B cell (primary cell): ENCODE measurements at regions not wholly inside any gene's neighbourhood (a gene's known extent, or its start where the extent isn't known, plus 50 kb on each side); places are given as distances from the start of the nearest gene placed in this dataset.

Experiments
- ATAC-seq: fragments of 200-7000 bp; cut with Tn5 transposase; one replicate; pipeline ENCODE4 v1.10.0; 2021; ENCODE audit warnings: low read depth, mild to moderate bottlenecking, moderate number of reproducible peaks, moderate library complexity
- CTCF ChIA-PET: fragments of 350-600 bp; sonication (Branson Sonifier 250); formaldehyde crosslinking; loops from one replicate; lab custom pipeline; 2021; ENCODE audit warnings: antibody characterized with exemption, inconsistent platforms; lab: Charles Lee
- POLR2A ChIA-PET: fragments of 350-600 bp; sonication (Branson Sonifier 250); formaldehyde crosslinking; loops from one replicate; lab custom pipeline; 2021; ENCODE audit warnings: antibody characterized with exemption; lab: Charles Lee
- DNase-seq: peaks from one replicate; pipeline ENCODE4 v3.0.0; 2013
- H2AFZ ChIP-seq: 2 replicates; pipeline ENCODE4 v1.6.1; 2012; ENCODE audit warnings: mild to moderate bottlenecking, low read depth, low read length; ENCODE audit not compliant: insufficient read depth, poor library complexity, severe bottlenecking
- H3K27ac ChIP-seq, 2 donors: 1 replicate in 1 of 2; 2 replicates in 1 of 2; pipeline ENCODE4 v1.5.1; 2012 to 2013; ENCODE audit warnings: low read length in 2 of 2, mild to moderate bottlenecking in 2 of 2, moderate library complexity in 1 of 2
- H3K27me3 ChIP-seq, 4 experiments: fragments of 200-600 bp in 1 of 4; sonication (generic) in 1 of 4; replicated peaks in 1 of 4; 1 replicate in 2 of 4; 2 replicates in 2 of 4; pipeline versions ENCODE4 v1.6.1 to v1.7.0; 2013 to 2016; ENCODE audit warnings: low read length in 3 of 4, mild to moderate bottlenecking in 2 of 4, mixed read lengths in 1 of 4, moderate library complexity in 1 of 4; ENCODE audit not compliant: insufficient read depth in 4 of 4, control insufficient read depth in 3 of 4; ENCODE audit errors: control extremely low read depth in 1 of 4
- H3K36me3 ChIP-seq, 2 experiments: replicated peaks in 1 of 2; 1 replicate in 1 of 2; 2 replicates in 1 of 2; pipeline versions ENCODE4 v1.6.1 to v1.7.1; 2013; ENCODE audit warnings: low read length in 1 of 2; ENCODE audit not compliant: insufficient read depth in 2 of 2, control insufficient read depth in 1 of 2; ENCODE audit errors: control extremely low read depth in 1 of 2, extremely low read depth in 1 of 2
- H3K4me1 ChIP-seq, 2 donors: fragments of 200-600 bp in 1 of 2; sonication (generic) in 1 of 2; 1 replicate in 1 of 2; 2 replicates in 1 of 2; pipeline versions ENCODE4 v1.5.1 to v1.6.1; 2013 to 2017; ENCODE audit warnings: low read length in 2 of 2; ENCODE audit not compliant: control insufficient read depth in 2 of 2, insufficient read depth in 2 of 2
- H3K4me2 ChIP-seq: replicated peaks from 2 replicates; pipeline ENCODE3; 2012; ENCODE audit warnings: mild to moderate bottlenecking, low read depth, low read length; ENCODE audit not compliant: poor library complexity, severe bottlenecking
- H3K4me3 ChIP-seq, 5 experiments: fragments of 200-600 bp in 1 of 5; sonication (generic) in 1 of 5; 1 replicate in 3 of 5; 2 replicates in 2 of 5; pipeline versions ENCODE4 v1.5.1 to v1.7.0; 2011 to 2016; ENCODE audit warnings: low read length in 4 of 5, mild to moderate bottlenecking in 4 of 5, low read depth in 2 of 5, control low read depth in 1 of 5, moderate library complexity in 1 of 5; ENCODE audit not compliant: insufficient read depth in 1 of 5; ENCODE audit errors: control extremely low read depth in 1 of 5, extremely low read depth in 1 of 5
- H3K79me2 ChIP-seq: fragments of 200-600 bp; sonication (generic); one replicate; pipeline ENCODE4 v1.6.0; 2016; ENCODE audit warnings: low read length; ENCODE audit not compliant: control insufficient read depth, insufficient read depth
- H3K9ac ChIP-seq: fragments of 200-600 bp; sonication (generic); 2 replicates; pipeline ENCODE4 v1.6.1; 2017; ENCODE audit warnings: mild to moderate bottlenecking, low read length, moderate library complexity
- H3K9me3 ChIP-seq, 3 donors: one replicate each; pipeline versions ENCODE4 v1.6.1 to v1.7.1; 2013; ENCODE audit warnings: low read length in 2 of 3; ENCODE audit not compliant: control insufficient read depth in 2 of 3, insufficient read depth in 1 of 3; ENCODE audit errors: control extremely low read depth in 1 of 3
- H4K20me1 ChIP-seq: 2 replicates; pipeline ENCODE4 v1.6.0; 2012; ENCODE audit warnings: mild to moderate bottlenecking, low read length; ENCODE audit not compliant: insufficient read depth, control insufficient read depth, poor library complexity, severe bottlenecking
- H3K27ac Mint-ChIP-seq: one replicate; pipeline ENCODE4 v1.8.0; 2021; ENCODE audit warnings: mixed read lengths
- H3K27me3 Mint-ChIP-seq: one replicate; pipeline ENCODE4 v1.8.0; 2021; ENCODE audit warnings: mixed read lengths
- H3K4me1 Mint-ChIP-seq: one replicate; pipeline ENCODE4 v1.8.0; 2021; ENCODE audit warnings: mixed read lengths
- H3K4me3 Mint-ChIP-seq: one replicate; pipeline ENCODE4 v1.8.0; 2021; ENCODE audit warnings: mixed read lengths
- H3K9me3 Mint-ChIP-seq: one replicate; pipeline ENCODE4 v1.8.0; 2022; ENCODE audit warnings: mixed read lengths; ENCODE audit not compliant: insufficient read depth
- CTCF ChIP-seq: fragments of 200-600 bp; IDR thresholded peaks from one replicate; pipeline ENCODE4 v1.8.0; 2022; ENCODE audit warnings: antibody characterized with exemption, mild to moderate bottlenecking
- EZH2 ChIP-seq: IDR thresholded peaks from 2 replicates; pipeline ENCODE4 v1.6.1; 2012; ENCODE audit warnings: borderline replicate concordance, low read depth, mild to moderate bottlenecking, moderate library complexity, low read length; ENCODE audit not compliant: insufficient read depth, poor library complexity, severe bottlenecking
- WGBS: methylation state at CpG from one replicate; pipeline ENCODE4 v1.1.5; 2013; ENCODE audit warnings: missing lambda C conversion rate; ENCODE audit not compliant: insufficient coverage; 5-methylcytosine and 5-hydroxymethylcytosine counted together
- intact Hi-C: fragments of 100-400 bp; cut with micrococcal nuclease; formaldehyde crosslinking; loops from one replicate; pipeline ENCODE4 v1.10.0; 2022

GRCh38 chr3:106033654-106034053 is 164.8 kb upstream of the CBLB start:
- no peaks in the 10 kb centered on the region for H3K27me3 Mint-ChIP-seq
- no peaks in the 10 kb centered on the region for H3K9me3 Mint-ChIP-seq
- ATAC-seq: no peak
- Histone ChIP-seq H4K20me1 (no peaks in the 10 kb centered on the region), H3K27ac (no peak overlapping the region), H3K4me2 (no peak overlapping the region), H3K79me2 (no peaks in the 10 kb centered on the region), H2AFZ (no peak overlapping the region), H3K9me3 (peaks cover 0 to 4% (median 0%) of the 10 kb centered on the region in 3 donors), H3K36me3 (no peaks in the 10 kb centered on the region), H3K27me3 (no peaks in the 10 kb centered on the region), H3K4me3 (no peak overlapping the region), H3K4me1 (no peaks in the 10 kb centered on the region), H3K9ac (no peak overlapping the region)
- no peak overlapping the region for H3K27ac Mint-ChIP-seq
- H3K4me3 Mint-ChIP-seq: no peak overlapping the region
- POLR2A ChIA-PET: no interaction called here
- H3K4me1 Mint-ChIP-seq: no peaks in the 10 kb centered on the region
- no CpG with 5 or more reads among the region's 2 CpGs for WGBS
- CTCF ChIA-PET: no interaction called here
- DNase-seq: no peak
- TF ChIP-seq EZH2: no peak
- no peak for TF ChIP-seq CTCF
- intact Hi-C loops: no loop called here

- Histone ChIP-seq H2AFZ (no peak overlapping the region), H3K9ac (no peak overlapping the region), H3K4me1 (no peaks in the 10 kb centered on the region), H3K9me3 (peaks cover 0 to 4% (median 0%) of the 10 kb centered on the region in 3 donors), H3K79me2 (no peaks in the 10 kb centered on the region), H3K27ac (no peak overlapping the region), H4K20me1 (no peaks in the 10 kb centered on the region), H3K4me2 (no peak overlapping the region), H3K4me3 (no peak overlapping the region), H3K27me3 (no peaks in the 10 kb centered on the region), H3K36me3 (no peaks in the 10 kb centered on the region)
- no peak overlapping the region for H3K27ac Mint-ChIP-seq
- TF ChIP-seq EZH2: no peak
- TF ChIP-seq CTCF: no peak
- H3K4me3 Mint-ChIP-seq: no peak overlapping the region
- ATAC-seq (no peak), DNase-seq (no peak)
- ChIA-PET POLR2A (no interaction called here), CTCF (no interaction called here)
- H3K4me1 Mint-ChIP-seq: no peaks in the 10 kb centered on the region
- H3K9me3 Mint-ChIP-seq: peaks cover 1% of the 10 kb centered on the region
- intact Hi-C loops: no loop called here
- no peaks in the 10 kb centered on the region for H3K27me3 Mint-ChIP-seq
- WGBS: no CpG with 5 or more reads among the region's 2 CpGs
Measured at GRCh38 chr3:106034313-106034712, 165.5 kb upstream of the CBLB start.
